ENCODE measurements at regions not wholly inside any gene's neighbourhood (a gene's known extent, or its start where the extent isn't known, plus 50 kb on each side); places are given as distances from the start of the nearest gene placed in this dataset.
"Not testable (repeated sequence)": the region's sequence is repeated elsewhere in the genome, so short reads cannot be mapped to it uniquely, and the experiment has no call there.

DNA sequence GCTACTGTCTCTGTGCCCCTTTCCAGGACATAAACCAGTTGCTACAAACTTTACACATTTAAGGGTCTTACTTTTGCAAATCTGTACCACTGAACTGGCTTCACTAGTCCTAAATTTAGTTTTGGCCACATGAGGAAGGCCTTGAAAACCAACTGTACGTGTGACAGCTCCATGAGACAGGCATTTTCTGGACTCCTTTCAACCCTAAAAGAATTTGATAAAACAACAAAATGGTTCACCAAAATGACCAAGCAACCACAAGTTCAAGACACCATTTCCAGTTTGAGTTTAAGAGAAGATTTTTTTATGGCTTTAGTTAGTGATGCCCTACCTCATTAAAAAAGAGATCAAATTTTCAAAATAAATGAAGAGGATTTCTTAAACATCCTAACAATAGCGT is 246.4 kb downstream of the ZNF674 start:
- DNase-seq (ENCODE audit: low read depth): no peak

DNA sequence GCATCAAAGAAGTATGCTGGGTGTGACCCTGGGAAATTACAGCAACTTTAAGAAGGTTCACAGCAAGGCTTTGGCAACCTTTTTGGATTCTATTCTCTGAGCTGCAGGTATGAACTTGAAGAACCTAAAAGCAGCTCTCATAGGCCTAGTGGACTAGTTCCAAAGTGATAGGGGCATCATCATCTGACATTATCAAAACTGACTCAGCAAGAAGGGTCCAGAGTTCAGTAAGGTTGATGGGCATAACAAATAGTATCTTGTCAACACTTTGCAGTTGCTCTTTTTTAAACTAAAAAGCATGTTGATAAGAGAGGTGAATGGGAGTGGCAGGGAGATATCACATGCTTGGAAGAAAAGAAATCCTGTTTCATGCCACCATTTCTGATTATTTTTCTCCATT is 249.3 kb downstream of the ZNF674 start:
- no peak for DNase-seq (ENCODE audit: low read depth)

DNA sequence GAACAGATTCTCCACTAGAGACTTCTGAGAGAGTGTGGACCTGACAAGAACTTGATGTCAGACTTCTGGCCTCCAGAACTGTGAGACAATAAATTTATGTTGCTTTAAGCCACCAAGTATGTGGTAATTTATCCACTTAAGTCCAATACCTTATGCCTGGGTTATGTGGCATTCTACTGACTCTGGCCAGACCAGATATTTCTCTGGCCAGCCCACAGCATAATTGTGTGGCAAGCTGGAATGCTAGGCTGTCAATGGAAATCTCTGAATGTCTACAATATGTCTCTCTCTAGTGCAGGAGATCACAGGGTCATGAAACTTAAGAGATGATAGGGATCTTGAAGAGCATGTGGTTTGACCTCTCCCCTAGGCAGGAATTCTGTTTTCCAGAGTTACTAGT is 251.0 kb downstream of the ZNF674 start:
- no peak for DNase-seq (ENCODE audit: low read depth)

DNA sequence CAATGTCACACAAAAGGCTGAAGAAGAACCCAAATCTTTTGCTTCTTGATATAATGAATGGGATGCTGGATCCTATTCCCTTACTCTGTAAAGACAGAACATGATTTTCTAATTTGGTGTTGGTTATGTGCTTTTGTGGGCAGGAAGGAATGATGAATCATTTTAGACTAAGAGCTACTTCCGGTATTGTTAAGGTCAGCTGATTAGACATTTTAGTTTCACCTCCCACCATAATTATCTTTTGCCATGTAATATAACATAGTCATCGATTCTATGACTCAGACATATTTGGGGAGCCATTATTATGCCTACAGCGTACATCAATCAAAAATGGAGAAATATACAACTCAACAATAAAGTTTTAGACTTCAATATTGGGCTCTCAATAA is 265.3 kb downstream of the ZNF674 start:
- no peak for DNase-seq (ENCODE audit: low read depth)

DNA sequence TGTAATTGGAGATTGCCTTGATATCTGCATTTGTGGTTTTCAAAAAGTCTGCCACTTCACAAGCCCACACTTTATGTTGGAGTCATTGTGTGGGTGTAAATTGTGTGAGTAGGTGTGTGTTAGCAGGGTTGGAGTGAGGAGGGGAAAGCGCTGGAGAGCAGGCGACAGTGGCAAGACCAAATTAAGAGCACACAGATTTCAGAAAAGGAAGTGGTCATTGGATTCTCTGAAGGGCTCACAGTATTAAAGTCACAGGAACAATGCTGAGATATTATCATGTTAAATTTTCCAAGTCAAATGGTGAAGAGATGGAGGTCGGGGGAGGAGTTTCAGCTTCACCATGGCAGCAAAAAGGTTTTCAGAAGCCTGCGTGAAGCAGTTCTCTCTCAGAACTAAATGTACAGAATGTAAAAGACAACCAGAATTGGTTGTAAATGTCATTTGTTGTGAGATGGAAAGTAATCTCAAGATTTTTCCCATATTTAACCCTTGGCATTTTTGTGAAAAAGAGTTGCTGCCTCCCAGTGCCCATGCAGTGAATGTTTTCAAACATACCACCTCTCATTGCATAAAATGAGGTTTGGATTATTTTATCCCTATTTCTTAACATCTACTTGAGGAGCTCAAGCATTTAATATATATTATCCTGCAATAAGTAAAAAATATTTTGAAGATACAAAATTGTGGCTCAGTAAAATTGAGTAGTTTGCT is 265.9 kb downstream of the ZNF674 start:
- DNase-seq (ENCODE audit: low read depth): no peak

DNA sequence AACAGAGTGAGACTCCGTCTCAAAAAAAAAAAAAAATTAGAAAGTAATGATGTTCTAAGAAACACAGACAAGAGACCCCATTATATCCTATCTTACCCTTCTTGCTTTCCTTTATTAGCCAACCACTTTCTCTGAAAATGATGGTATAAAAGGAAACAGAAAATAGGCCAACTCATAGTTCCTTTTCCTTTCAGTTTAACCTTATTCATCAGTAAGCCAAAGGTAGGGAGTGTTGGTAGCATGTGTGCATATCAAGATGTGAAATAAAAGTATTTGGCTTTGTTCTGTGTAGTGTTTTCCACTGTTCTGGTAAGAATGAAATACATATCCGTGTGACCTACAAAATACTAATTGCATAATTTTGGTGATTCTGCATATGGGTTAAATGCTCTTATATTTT is 266.6 kb downstream of the ZNF674 start:
- no peak for DNase-seq (ENCODE audit: low read depth)

DNA sequence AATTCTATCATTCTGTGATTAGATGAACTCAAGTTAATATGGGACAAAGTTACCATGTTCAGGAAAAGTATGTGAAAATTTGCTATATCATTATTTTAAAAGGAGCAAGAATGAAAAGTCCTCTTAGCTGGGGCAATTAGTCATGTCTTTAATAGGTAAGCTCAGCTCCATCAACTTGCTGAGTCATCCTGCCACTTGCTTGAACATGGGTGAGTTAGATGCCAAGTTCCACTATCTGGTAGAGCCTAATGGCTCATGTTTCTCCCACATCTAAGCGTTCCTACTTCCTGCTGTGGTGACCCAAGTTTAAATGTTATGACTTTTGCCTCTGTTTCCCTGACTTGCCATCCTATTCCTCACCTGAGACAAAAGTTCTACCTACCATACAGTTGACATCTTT is 276.8 kb downstream of the ZNF674 start:
- no peak for DNase-seq (ENCODE audit: low read depth)

DNA sequence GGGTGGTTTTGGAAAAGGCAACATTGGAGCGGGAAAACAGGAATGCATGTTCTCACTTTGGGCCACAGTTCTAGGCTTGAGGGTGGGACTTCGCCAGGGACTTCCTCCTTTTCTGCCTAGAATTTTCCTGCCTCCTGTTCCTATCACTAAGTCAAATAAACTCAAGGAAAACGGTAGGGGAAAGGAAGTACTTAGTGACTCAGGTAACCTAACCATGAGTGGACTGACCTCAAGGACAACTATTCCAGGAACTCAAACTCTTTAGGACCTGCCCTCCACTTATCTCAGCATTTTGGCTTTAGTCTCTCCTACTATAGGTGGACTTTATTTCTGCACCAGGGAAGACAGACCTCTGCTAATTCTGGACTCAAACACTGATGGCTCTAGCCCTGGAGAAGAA is 281.7 kb downstream of the ZNF674 start:
- no peak for DNase-seq (ENCODE audit: low read depth)

DNA sequence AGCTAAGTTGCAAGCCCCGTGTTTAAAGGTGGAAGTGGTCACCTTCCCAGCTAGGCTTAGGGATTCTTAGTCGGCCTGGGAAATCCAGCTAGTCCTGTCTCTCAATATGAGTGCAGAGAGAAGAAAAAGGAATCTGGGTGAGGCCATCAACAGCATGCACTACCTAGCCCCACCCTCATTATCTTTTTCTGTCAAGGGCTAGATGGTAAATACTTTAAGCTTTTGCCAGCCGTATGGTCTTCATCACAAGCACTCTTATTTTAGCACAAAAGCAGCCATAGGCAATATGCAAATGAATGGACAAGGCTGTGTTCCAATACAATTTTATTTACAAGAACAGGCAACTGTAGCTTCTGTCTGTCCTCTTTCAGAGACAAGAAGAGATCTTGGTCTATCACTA is 282.9 kb downstream of the ZNF674 start:
- no peak for DNase-seq (ENCODE audit: low read depth)

DNA sequence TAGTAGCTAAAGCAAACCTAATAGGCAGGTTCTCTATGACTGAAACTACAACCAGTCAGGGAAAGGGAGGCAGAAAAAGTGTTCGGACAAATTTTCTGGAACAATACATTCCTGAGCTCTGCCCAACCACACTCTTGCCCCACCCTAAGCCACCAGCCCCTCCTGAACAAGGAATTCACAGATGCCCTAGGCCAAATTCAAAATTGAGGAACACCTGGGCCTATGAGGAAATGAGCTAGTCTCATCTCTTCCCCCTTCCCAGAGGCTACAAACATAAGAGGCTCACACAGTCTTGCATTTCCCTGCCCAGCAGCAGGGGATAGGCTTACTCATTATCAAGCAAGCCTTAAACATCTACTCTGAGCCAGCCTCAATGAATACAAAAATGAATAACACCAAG is 284.7 kb downstream of the ZNF674 start:
- no peak for DNase-seq (ENCODE audit: low read depth)

DNA sequence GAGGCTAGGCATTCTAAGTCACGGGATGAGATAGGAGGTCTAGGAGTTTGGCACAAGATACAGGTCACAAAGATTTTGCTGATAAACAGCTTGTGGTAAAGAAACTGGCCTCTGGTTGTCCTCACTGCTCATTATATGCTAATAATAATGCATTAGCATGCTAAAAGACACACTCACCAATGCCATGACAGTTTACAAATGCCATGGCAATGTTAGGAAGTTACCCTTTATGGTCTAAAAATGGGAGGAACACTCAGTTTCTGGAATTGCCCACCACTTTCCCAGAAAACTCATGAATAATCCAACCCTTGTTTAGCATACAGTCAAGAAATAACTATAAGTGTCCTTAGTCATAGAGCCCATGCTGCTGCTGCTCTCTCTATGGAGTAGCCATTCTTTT is 286.9 kb downstream of the ZNF674 start:
- no peak for DNase-seq (ENCODE audit: low read depth)

DNA sequence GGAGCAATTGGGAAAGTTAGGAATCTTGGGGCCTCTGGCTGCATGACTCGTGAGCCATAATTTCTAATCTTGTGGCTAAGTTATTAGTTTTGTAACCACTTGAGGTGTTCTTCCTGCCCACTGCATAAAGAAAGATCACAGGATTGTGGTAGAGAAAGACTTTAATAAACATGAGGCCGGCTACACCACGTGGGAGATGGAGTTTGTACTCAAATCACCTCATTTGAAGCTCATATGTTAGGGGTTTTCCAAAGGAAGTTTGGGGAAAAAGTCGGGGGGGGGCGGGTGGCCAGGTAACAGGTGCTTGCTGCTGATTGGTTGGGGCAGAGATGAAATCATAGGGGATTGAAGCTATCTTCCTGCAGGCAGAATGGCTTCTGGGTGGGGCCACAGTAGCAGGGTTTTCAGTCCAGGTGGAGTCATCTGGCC is 287.8 kb downstream of the ZNF674 start:
- DNase-seq (ENCODE audit: low read depth): no peak

DNA sequence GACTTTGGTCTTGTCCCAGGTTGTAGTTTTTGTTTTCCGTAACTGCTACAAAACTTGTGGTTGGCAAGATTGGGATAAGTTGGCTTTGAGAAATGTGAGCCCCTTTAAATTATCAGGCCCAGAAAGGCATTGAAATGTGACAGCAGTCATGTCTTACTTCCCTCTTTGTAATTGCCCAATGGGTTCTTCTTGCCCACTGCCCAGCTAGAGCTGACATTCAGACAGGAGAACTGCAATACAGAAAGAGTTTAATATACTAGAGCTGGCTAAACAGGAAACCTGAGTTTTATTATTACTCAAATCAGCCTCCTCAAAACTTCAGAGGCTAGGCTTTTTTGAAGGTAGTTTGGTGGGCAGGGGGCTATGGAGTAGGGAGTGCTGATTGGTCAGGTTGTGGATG is 288.3 kb downstream of the ZNF674 start:
- DNase-seq (ENCODE audit: low read depth): no peak

DNA sequence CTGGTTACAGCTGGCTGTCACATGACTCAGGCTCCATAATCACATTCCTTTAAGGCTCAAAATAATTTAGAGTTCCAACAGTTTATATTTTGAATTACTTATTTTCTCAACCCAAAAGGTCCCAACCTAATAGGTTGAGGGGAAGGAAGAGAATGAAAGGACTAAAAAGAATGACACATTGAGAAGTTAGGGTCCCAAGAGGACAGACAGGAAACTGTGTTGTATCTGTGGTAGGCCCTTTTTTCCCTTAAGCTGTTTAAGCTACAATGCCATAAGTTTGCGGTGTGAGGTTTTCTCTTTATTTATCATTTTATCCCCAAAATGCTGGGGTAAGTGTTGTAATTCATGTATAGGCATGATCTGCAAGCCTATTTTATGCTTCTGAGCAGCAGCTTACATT is 290.2 kb downstream of the ZNF674 start:
- DNase-seq (ENCODE audit: low read depth): no peak

DNA sequence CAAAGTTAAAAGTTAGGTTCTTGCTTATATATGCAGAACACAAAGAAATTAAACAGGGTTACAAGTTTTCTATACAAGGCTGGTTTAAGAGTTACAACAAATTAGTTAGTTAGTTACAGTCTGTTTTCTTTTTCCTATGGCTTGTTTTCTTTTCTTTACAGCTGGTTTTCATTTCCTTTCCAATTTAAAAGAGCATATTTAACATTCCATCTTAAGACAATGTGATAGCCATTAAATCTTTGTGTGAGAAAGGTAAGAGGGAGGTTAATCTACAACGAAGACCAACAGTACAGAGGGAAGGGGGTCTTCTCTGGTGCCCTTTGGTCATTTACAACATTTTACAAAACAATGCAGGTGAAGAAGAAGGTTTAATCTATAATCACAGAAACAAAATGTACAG is 290.6 kb downstream of the ZNF674 start:
- no peak for DNase-seq (ENCODE audit: low read depth)

DNA sequence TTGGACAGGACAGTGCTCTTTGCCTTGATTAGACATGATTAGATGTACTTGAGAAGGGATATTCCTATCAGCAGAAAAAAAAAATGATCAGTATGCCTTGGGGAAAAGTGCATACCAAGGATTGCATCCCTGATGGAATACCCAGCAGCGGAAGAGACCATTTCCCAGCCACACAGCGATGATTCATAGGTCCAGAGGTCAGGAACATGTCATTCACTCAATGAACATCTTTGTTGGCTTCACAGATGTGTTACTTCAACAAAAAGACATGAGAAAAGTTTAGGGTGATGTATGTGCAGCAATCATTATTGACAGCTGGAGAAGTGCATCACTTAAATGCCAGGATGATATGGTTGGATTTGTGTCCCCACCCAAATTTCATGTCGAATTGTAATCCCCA is 293.5 kb downstream of the ZNF674 start:
- DNase-seq (ENCODE audit: low read depth): no peak

DNA sequence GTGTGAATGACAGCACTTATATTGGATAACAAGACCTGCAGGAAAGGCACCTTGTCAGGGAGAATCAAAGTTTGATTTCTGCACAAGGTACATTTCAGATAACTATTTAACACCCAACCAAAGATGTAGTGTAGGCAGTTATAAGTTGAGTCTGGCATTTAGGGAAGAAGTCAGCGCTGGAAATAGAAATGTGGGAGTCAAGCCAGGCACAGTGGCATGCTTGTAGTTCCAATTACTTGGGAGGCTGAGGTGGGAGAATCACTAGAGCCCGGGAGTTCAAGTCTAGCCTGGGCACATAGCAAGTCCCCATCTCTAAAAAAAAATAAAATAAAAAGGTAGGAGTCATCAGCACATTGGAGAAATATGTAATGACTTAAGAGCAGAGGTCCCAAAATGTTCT is 295.1 kb downstream of the ZNF674 start:
- no peak for DNase-seq (ENCODE audit: low read depth)

DNA sequence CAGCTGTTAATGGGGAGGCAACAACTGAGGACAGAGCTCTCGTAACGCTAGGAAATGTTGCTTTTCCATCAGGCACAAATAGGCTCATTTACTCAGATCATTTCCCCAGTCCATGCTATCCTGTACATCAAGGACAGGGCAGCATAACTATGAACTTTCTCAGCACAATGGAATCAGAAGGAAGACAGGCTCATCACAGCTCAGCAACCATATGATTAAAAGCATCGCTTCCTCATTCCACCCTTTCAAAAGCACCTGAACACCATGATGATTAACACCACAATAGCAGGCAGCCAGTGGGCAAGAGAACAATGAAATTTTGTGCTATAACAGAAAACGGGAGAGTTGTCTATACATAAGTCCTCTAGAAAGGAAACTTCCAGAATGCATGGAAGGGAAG is 297.8 kb downstream of the ZNF674 start:
- no peak for DNase-seq (ENCODE audit: low read depth)

DNA sequence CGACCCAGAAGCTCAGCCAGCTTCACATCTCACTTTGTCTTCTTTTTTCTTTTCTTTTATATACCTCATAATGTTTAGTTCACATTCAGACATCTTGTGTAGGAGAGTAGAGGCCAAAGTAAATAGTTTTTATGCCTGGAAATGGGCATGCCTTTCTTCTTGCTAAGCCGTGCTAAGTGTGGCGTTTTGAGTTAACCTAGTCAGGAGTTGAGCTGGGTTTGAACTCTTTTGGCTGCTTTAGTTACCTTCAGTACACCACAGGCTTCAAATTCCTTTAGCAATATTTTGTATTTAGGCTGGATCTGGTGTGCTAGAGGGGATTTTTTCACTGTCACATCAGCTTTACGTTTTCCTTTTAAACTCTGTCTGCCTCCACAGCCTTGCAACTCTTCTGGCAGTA is 300.8 kb downstream of the ZNF674 start:
- DNase-seq (ENCODE audit: low read depth): no peak

DNA sequence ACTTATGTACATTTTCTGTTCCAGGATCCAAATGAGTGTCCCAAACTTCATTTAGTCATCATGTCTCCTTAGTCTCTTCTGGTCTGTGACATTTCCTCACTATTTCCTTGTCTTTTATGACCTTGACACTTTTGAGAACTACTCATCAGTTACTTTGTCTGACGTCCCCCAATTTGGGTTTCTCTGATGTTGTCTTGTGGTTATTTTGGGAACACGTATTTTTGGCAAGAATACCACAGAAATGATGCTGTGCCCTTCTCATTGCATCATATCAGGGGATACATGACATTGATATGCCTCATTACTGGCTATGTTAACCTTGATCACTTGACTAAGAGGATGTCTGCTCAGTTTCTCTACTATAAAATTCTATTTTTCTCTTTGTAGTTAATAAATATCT is 308.8 kb downstream of the ZNF674 start:
- no peak for DNase-seq (ENCODE audit: low read depth)

DNA sequence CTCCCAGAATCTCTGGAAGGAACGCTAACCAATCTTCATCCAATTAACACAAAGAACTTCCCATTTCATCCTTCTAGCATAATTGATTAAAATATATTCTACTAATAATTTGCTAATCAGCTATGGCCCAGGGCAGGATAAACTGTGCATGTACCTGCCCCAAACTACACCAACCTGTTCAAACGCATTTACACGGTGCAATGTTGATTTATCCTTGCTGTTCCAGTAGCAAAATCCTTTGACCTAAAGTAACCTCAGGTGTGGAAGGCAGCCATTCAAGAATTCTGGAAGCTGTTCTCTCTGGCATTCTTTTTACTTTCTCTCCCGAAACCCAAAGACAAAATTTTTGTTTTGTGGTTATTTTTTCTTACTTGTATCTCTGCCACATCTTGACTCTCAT is 309.4 kb downstream of the ZNF674 start:
- no peak for DNase-seq (ENCODE audit: low read depth)

DNA sequence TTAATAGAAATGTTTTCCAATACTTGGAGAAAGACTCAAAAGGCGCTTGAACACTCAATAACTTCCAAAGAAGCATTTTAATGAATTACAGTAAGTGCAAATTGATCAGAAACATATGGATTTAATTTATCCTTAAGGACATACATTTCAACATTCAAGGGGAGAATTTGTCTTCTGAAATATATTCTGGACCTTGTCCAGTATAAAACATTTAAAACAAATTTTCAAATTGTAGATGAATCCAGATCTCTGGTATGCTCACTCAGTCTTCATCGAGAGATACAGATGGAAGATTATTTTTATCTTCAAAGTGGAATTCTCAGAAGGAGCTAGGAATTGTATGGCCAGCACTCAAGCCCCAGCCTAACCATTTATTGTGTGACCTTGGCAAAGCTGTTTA is 310.4 kb downstream of the ZNF674 start:
- no peak for DNase-seq (ENCODE audit: low read depth)

DNA sequence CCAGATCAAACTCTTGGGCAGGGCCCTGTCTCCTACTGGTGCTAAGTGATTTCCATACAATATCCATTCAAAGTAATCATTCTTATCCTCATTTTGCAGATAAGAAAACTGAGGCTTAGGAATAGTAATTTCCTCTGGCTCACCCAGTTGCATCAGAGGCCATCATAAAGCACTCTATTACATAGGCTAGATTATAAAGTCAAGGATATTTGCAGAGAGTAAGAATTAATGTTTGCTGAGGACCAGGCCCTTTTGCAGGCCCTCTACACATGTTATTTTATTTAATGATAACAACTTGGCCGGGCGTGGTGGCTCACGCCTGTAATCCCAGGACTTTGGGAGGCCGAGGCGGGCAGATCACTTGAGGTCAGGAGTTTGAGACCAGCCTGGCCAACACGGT is 316.8 kb downstream of the ZNF674 start:
- no peak for DNase-seq (ENCODE audit: low read depth)

DNA sequence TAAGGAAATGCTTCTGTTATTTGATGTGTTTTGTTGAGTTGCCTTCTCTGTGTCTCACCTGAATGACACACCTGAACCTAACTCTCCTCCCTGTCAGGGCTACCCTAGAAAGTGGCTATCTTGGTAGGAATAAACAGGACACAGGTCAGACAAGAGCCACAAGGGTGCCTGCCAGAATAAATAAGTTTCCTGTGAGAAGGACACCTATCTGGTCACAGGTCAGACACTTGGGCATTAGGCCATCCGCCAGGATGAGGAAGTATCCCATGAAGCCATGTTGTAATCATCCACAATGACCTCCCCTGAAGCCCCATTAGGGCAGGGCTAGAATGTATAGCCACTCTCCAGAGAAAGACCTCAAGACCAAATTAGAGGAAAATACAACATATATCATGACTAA is 318.8 kb downstream of the ZNF674 start:
- no peak for DNase-seq (ENCODE audit: low read depth)

DNA sequence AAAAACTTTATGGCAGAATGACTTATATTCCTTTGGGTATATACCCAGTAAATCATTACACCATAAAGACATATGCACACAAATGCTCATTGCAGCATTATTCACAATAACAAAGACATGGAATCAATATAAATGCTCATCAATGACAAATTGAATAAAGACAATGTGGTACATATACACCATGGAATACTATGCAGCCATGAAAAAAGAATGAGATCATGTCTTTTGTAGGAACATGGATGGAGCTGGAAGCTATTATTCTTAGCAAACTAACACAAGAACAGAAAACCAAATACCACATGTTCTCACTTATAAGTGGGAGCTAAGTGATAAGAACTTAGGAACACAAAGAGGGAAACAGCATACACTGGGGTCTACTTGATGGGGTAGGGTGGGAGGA is 321.7 kb downstream of the ZNF674 start:
- DNase-seq (ENCODE audit: low read depth): not testable (repeated sequence)
